ENCODE measurements at regions not wholly inside any gene's neighbourhood (a gene's known extent, or its start where the extent isn't known, plus 50 kb on each side); places are given as distances from the start of the nearest gene placed in this dataset.

DNA sequence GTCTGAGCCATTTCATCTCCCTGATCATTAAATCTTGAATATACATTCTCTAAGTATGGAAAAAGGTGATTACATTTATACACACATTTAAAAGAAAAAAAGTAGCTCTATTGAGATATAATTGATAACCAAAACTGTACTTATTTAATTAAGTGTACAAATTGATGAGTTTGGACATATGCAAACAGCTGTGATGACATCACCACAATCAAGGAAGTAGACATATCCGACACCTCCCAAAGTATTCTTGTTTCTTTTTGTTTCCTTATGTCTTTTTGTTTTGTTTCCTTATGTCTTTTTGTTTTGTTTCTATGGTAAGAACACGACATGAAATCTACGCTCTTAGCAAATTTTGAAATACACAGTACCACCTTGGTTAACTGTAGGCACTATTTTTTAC, 1393.9 kb upstream of the MIR17HG start:
- Mint-ChIP-seq H3K36me3 (ENCODE audit: low read depth) (no peaks in the 10 kb centered on the region), H3K27me3 (no peaks in the 10 kb centered on the region), H3K4me1 (no peaks in the 10 kb centered on the region), H3K27ac (no peak overlapping the region), H3K4me3 (no peak overlapping the region)
- no peaks in the 10 kb centered on the region for H3K9me3 ChIP-seq (ENCODE audit: control insufficient read depth, low read length, poor library complexity, severe bottlenecking)
- DNase-seq (no peak), ATAC-seq (no peak)

DNA sequence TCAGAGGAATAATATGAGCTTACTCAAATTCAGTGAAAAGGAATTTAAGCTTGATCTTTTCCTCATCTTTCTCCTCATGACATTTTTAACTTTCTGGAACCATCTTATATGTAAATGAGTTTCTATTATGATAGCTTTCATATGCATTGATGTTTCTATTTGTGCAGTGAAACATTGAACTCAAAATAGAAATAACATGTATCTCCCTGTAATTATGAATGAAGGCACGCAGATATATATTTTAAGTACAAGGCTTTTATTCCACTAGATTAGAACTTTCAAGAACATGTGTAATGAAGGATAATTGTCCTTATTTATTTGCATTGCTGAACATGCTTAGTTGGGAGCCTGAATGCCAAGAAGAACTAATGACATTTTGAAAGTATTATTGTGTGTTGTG, 1391.7 kb upstream of the MIR17HG start:
- no peaks in the 10 kb centered on the region for H3K4me1 Mint-ChIP-seq
- ATAC-seq (no peak), DNase-seq (no peak)
- H3K4me3 Mint-ChIP-seq = no peak overlapping the region
- H3K27me3 Mint-ChIP-seq = no peaks in the 10 kb centered on the region
- H3K27ac Mint-ChIP-seq = no peak overlapping the region
- no peaks in the 10 kb centered on the region for H3K36me3 Mint-ChIP-seq (ENCODE audit: low read depth)
- H3K9me3 ChIP-seq (ENCODE audit: control insufficient read depth, low read length, poor library complexity, severe bottlenecking) = no peaks in the 10 kb centered on the region

GRCh38 chr13:89959074-89959473, 1388.4 kb upstream of the MIR17HG start:
- no peaks in the 10 kb centered on the region for H3K4me1 Mint-ChIP-seq
- H3K27ac Mint-ChIP-seq = no peak overlapping the region
- H3K4me3 Mint-ChIP-seq = no peak overlapping the region
- H3K9me3 ChIP-seq (ENCODE audit: control insufficient read depth, low read length, poor library complexity, severe bottlenecking) = no peaks in the 10 kb centered on the region
- no peaks in the 10 kb centered on the region for H3K27me3 Mint-ChIP-seq
- no peaks in the 10 kb centered on the region for H3K36me3 Mint-ChIP-seq (ENCODE audit: low read depth)
- DNase-seq = no peak
- no peak for ATAC-seq

GRCh38 chr13:89965252-89965651, 1382.2 kb upstream of the MIR17HG start:
- ATAC-seq (no peak), DNase-seq (no peak)
- Mint-ChIP-seq H3K4me3 (no peak overlapping the region), H3K4me1 (no peaks in the 10 kb centered on the region), H3K36me3 (ENCODE audit: low read depth) (no peaks in the 10 kb centered on the region), H3K27me3 (no peaks in the 10 kb centered on the region), H3K27ac (no peak overlapping the region)
- no peaks in the 10 kb centered on the region for H3K9me3 ChIP-seq (ENCODE audit: control insufficient read depth, low read length, poor library complexity, severe bottlenecking)

DNA sequence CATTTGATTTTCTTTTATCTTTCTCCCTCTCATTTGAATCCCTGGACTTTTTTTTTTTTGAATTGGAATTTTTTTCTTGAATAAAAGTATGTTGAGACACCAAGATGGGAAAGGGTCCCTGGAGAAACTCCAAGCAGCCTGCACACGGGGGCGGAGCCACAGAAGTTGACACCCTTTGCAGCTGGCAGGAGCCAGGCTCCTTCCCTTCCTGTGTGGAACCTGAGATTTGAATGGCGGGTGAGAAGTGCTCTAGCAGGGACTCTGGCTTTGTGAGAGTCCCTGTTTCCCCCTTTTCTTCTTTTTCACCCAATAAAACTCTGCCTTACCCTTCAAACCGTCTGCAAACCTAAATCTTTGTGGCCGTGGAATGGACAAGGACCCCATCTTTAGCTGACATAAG, 1381.0 kb upstream of the MIR17HG start:
- DNase-seq = no peak
- Mint-ChIP-seq H3K36me3 (ENCODE audit: low read depth) (no peaks in the 10 kb centered on the region), H3K27ac (no peak overlapping the region), H3K4me1 (no peaks in the 10 kb centered on the region), H3K27me3 (no peaks in the 10 kb centered on the region), H3K4me3 (no peak overlapping the region)
- ATAC-seq = no peak
- H3K9me3 ChIP-seq (ENCODE audit: control insufficient read depth, low read length, poor library complexity, severe bottlenecking) = no peaks in the 10 kb centered on the region

DNA sequence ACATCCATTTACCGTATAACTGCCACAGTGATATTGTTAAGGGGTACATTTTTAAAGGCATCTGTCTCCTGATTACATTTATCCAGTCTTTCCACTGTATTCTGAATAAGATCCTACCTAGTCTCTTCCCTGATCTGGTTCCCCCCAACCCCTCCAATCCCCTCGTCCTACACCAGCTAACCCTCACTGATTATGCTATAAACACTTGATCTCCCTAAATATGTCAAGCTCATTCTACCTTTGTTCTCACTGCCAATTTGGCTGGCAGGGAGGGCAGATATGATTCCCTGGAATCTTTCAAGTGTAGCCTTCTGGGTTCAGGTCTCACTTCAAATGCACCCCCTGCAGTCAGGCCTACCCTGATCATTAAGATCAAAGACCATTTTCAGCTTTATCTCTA, 1379.8 kb upstream of the MIR17HG start:
- no peak for DNase-seq
- H3K9me3 ChIP-seq (ENCODE audit: control insufficient read depth, low read length, poor library complexity, severe bottlenecking) = no peaks in the 10 kb centered on the region
- no peaks in the 10 kb centered on the region for H3K36me3 Mint-ChIP-seq (ENCODE audit: low read depth)
- H3K4me1 Mint-ChIP-seq = no peaks in the 10 kb centered on the region
- H3K4me3 Mint-ChIP-seq = no peak overlapping the region
- H3K27me3 Mint-ChIP-seq = no peaks in the 10 kb centered on the region
- no peak overlapping the region for H3K27ac Mint-ChIP-seq
- ATAC-seq = no peak

DNA sequence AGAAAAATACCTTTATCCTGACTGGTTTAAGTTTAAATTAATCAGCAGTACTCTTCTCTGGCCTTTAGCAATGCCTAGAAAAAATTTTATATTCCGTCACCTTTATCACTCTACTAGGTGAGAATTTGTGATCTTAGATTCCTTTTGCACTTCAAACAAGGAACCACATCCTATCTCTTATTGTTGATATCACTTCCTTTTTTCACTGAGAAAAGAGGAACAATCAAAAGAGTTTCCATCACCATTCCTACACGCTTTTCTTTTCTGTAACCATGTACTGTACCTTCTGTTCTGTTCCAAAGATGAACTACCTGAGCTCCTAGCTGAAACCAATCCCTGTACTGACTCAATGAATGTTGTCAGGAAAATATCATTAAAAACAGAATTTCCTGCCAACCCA, 1379.0 kb upstream of the MIR17HG start:
- no peak overlapping the region for H3K4me3 Mint-ChIP-seq
- DNase-seq (no peak), ATAC-seq (no peak)
- no peaks in the 10 kb centered on the region for H3K9me3 ChIP-seq (ENCODE audit: control insufficient read depth, low read length, poor library complexity, severe bottlenecking)
- no peaks in the 10 kb centered on the region for H3K27me3 Mint-ChIP-seq
- H3K36me3 Mint-ChIP-seq (ENCODE audit: low read depth) = no peaks in the 10 kb centered on the region
- no peak overlapping the region for H3K27ac Mint-ChIP-seq
- no peaks in the 10 kb centered on the region for H3K4me1 Mint-ChIP-seq

- Mint-ChIP-seq H3K27ac (no peak overlapping the region), H3K4me1 (no peaks in the 10 kb centered on the region), H3K27me3 (no peaks in the 10 kb centered on the region), H3K4me3 (no peak overlapping the region), H3K36me3 (ENCODE audit: low read depth) (no peaks in the 10 kb centered on the region)
- ATAC-seq = no peak
- no peaks in the 10 kb centered on the region for H3K9me3 ChIP-seq (ENCODE audit: control insufficient read depth, low read length, poor library complexity, severe bottlenecking)
- no peak for DNase-seq
These were observed 1377.2 kb upstream of the MIR17HG start for GRCh38 chr13:89970353-89970709.

- no peak for DNase-seq
- Mint-ChIP-seq H3K27ac (no peak overlapping the region), H3K36me3 (ENCODE audit: low read depth) (no peaks in the 10 kb centered on the region), H3K4me3 (no peak overlapping the region), H3K27me3 (no peaks in the 10 kb centered on the region), H3K4me1 (no peaks in the 10 kb centered on the region)
- ATAC-seq = no peak
- H3K9me3 ChIP-seq (ENCODE audit: control insufficient read depth, low read length, poor library complexity, severe bottlenecking) = no peaks in the 10 kb centered on the region
These were observed 1370.3 kb upstream of the MIR17HG start for GRCh38 chr13:89977203-89977602.

DNA sequence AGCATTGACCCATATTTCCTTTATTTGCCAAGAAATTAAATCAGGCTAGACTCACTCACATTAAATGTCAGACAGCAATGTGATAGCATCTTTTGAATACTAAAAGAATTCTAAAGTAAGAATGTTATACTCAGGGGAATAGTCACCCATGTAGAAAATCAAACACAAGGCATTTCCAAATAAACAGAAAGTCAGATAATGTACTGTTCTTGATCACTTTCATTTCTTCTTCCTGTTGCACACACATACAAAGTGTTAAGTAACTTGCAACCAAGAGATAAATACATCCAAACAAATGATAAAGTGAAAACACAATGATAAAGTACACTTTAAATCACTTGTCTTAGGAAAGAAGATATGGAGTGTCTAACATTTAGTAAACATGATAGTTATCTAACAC, 1366.6 kb upstream of the MIR17HG start:
- Mint-ChIP-seq H3K4me1 (no peaks in the 10 kb centered on the region), H3K27ac (no peak overlapping the region), H3K4me3 (no peak overlapping the region), H3K36me3 (ENCODE audit: low read depth) (no peaks in the 10 kb centered on the region), H3K27me3 (no peaks in the 10 kb centered on the region)
- no peaks in the 10 kb centered on the region for H3K9me3 ChIP-seq (ENCODE audit: control insufficient read depth, low read length, poor library complexity, severe bottlenecking)
- DNase-seq = no peak
- ATAC-seq = no peak

GRCh38 chr13:89982407-89983095, 1364.9 kb upstream of the MIR17HG start:
- no peaks in the 10 kb centered on the region for H3K4me1 Mint-ChIP-seq
- no peak for ATAC-seq
- H3K4me3 Mint-ChIP-seq = no peak overlapping the region
- H3K27me3 Mint-ChIP-seq = no peaks in the 10 kb centered on the region
- no peaks in the 10 kb centered on the region for H3K36me3 Mint-ChIP-seq (ENCODE audit: low read depth)
- H3K9me3 ChIP-seq (ENCODE audit: control insufficient read depth, low read length, poor library complexity, severe bottlenecking) = no peaks in the 10 kb centered on the region
- no peak for DNase-seq
- H3K27ac Mint-ChIP-seq = no peak overlapping the region

GRCh38 chr13:89988206-89988605, 1359.3 kb upstream of the MIR17HG start:
- Mint-ChIP-seq H3K36me3 (ENCODE audit: low read depth) (no peaks in the 10 kb centered on the region), H3K27ac (no peak overlapping the region), H3K27me3 (no peaks in the 10 kb centered on the region), H3K4me1 (no peaks in the 10 kb centered on the region), H3K4me3 (no peak overlapping the region)
- ATAC-seq = no peak
- H3K9me3 ChIP-seq (ENCODE audit: control insufficient read depth, low read length, poor library complexity, severe bottlenecking) = no peaks in the 10 kb centered on the region
- DNase-seq = no peak

DNA sequence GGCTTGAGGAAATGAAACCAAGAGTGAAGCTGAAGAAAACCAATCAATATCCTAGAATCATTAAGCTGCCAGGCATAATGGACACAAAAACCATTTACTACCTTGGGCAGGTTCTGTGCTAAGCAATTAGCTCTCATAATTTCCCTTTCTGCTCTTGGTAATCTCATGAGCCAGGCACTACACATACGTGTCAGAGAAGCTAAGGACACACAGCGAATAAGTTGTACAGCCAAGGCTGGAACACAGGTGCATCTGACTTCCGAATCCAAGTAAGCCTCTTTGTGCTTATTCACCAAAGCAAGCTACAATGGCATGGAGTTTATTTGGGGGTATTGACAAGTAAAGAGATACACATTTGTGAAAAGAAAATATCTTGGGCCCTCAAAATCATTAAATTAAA, 1343.9 kb upstream of the MIR17HG start:
- no peaks in the 10 kb centered on the region for H3K27me3 Mint-ChIP-seq
- no peaks in the 10 kb centered on the region for H3K9me3 ChIP-seq (ENCODE audit: control insufficient read depth, low read length, poor library complexity, severe bottlenecking)
- DNase-seq (no peak), ATAC-seq (no peak)
- no peak overlapping the region for H3K27ac Mint-ChIP-seq
- no peaks in the 10 kb centered on the region for H3K4me1 Mint-ChIP-seq
- H3K4me3 Mint-ChIP-seq = no peak overlapping the region
- peaks cover 2% of the 10 kb centered on the region for H3K36me3 Mint-ChIP-seq (ENCODE audit: low read depth)

DNA sequence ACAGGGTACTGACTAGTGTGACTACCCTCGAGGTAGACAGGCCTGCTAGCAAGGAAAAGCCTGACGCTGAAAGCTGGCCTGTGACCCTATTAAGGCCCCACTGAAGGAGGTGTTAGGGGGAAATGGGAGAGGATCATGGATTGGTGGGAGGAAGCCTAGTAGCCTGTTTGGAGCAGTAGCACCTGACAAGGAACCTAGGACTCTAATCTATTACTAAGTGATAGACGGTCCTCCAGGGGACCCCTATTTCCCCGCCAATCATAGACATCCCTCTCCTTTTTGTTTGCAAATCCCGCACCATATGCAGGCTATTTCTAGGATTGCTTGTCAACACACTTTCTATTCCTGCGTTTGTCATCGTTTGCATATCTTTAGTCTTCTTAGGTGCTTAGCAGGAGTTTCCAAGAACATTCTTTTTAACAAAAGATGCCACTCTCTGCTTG, 1338.8 kb upstream of the MIR17HG start:
- no peak for ATAC-seq
- no peak overlapping the region for H3K27ac Mint-ChIP-seq
- DNase-seq = no peak
- H3K4me1 Mint-ChIP-seq = no peaks in the 10 kb centered on the region
- H3K9me3 ChIP-seq (ENCODE audit: control insufficient read depth, low read length, poor library complexity, severe bottlenecking) = no peaks in the 10 kb centered on the region
- peaks cover 2% of the 10 kb centered on the region for H3K36me3 Mint-ChIP-seq (ENCODE audit: low read depth)
- no peaks in the 10 kb centered on the region for H3K27me3 Mint-ChIP-seq
- no peak overlapping the region for H3K4me3 Mint-ChIP-seq

Data from T-helper 17 cell (primary cell).